Mesenchymal stem cell (in vitro differentiated cells and primary cell): ENCODE measurements at regions not wholly inside any gene's neighbourhood (a gene's known extent, or its start where the extent isn't known, plus 50 kb on each side); places are given as distances from the start of the nearest gene placed in this dataset.

Experiments
- DNase-seq: peaks from one replicate; pipeline ENCODE4 v3.0.0-alpha.2; 2013
- H2AFZ ChIP-seq: one replicate; pipeline ENCODE4 v1.6.1; 2013; ENCODE audit warnings: low read depth, mild to moderate bottlenecking, control low read depth, inconsistent platforms, low read length, moderate library complexity
- H2AK5ac ChIP-seq: 2 replicates; pipeline ENCODE4 v1.6.1; 2013; ENCODE audit warnings: low read length, moderate library complexity, mild to moderate bottlenecking, inconsistent platforms; ENCODE audit not compliant: severe bottlenecking
- H2BK120ac ChIP-seq: one replicate; pipeline ENCODE4 v1.6.1; 2013; ENCODE audit warnings: low read depth, mild to moderate bottlenecking, inconsistent platforms, low read length, moderate library complexity
- H2BK12ac ChIP-seq, 2 experiments: one replicate each; pipeline ENCODE4 v1.6.1; 2013; ENCODE audit warnings: inconsistent platforms in 2 of 2, low read length in 2 of 2, mild to moderate bottlenecking in 2 of 2, moderate library complexity in 2 of 2, control low read depth in 1 of 2
- H2BK15ac ChIP-seq: one replicate; pipeline ENCODE4 v1.6.1; 2013; ENCODE audit warnings: mild to moderate bottlenecking, low read depth, inconsistent platforms; ENCODE audit not compliant: poor library complexity, severe bottlenecking
- H2BK5ac ChIP-seq: 2 replicates; pipeline ENCODE4 v1.6.1; 2013; ENCODE audit warnings: low read depth, mild to moderate bottlenecking, low read length, control low read depth, inconsistent platforms; ENCODE audit not compliant: poor library complexity, severe bottlenecking
- H3K14ac ChIP-seq, 2 experiments: one replicate each; pipeline ENCODE4 v1.6.1; 2013; ENCODE audit warnings: inconsistent platforms in 2 of 2, low read length in 2 of 2, control low read depth in 1 of 2, mild to moderate bottlenecking in 1 of 2, moderate library complexity in 1 of 2
- H3K18ac ChIP-seq, 2 experiments: one replicate each; pipeline ENCODE4 v1.6.1; 2013; ENCODE audit warnings: inconsistent platforms in 2 of 2, low read length in 2 of 2, control low read depth in 1 of 2, low read depth in 1 of 2, mild to moderate bottlenecking in 1 of 2
- H3K23ac ChIP-seq, 2 experiments: one replicate each; pipeline ENCODE4 v1.6.1; 2013; ENCODE audit warnings: inconsistent platforms in 2 of 2, low read length in 2 of 2, mild to moderate bottlenecking in 2 of 2, moderate library complexity in 2 of 2, control low read depth in 1 of 2
- H3K27ac ChIP-seq: 2 replicates; pipeline ENCODE4 v1.5.1; 2013; ENCODE audit warnings: mild to moderate bottlenecking, moderate library complexity, low read length, control low read depth, inconsistent platforms; ENCODE audit not compliant: poor library complexity, severe bottlenecking
- H3K27me3 ChIP-seq, 2 experiments: 2 replicates each; pipeline versions ENCODE4 v1.6.1 to v1.7.0; 2013; ENCODE audit warnings: low read length in 2 of 2, mild to moderate bottlenecking in 2 of 2, moderate library complexity in 2 of 2, control low read depth in 1 of 2, inconsistent platforms in 1 of 2; ENCODE audit not compliant: control insufficient read depth in 1 of 2, insufficient read depth in 1 of 2
- H3K36me3 ChIP-seq, 2 experiments: 2 replicates each; pipeline versions ENCODE4 v1.6.1 to v1.7.0; 2013; ENCODE audit warnings: low read length in 2 of 2, control low read depth in 1 of 2, inconsistent platforms in 1 of 2, low read depth in 1 of 2, mild to moderate bottlenecking in 1 of 2; ENCODE audit not compliant: insufficient read depth in 2 of 2, control insufficient read depth in 1 of 2
- H3K4ac ChIP-seq, 2 experiments: one replicate each; pipeline ENCODE4 v1.6.1; 2013; ENCODE audit warnings: inconsistent platforms in 2 of 2, low read length in 2 of 2, mild to moderate bottlenecking in 2 of 2, moderate library complexity in 2 of 2, control low read depth in 1 of 2, low read depth in 1 of 2
- H3K4me1 ChIP-seq: 2 replicates; pipeline ENCODE4 v1.6.1; 2013; ENCODE audit warnings: low read depth, low read length, control low read depth; ENCODE audit not compliant: control insufficient read depth, insufficient read depth
- H3K4me2 ChIP-seq: 2 replicates; pipeline ENCODE4 v1.6.1; 2013; ENCODE audit warnings: low read length, mild to moderate bottlenecking, inconsistent platforms; ENCODE audit not compliant: poor library complexity, severe bottlenecking
- H3K4me3 ChIP-seq, 2 experiments: 2 replicates each; pipeline versions ENCODE4 v1.5.1 to v1.7.0; 2013; ENCODE audit warnings: low read length in 2 of 2, mild to moderate bottlenecking in 2 of 2, control low read depth in 1 of 2, low read depth in 1 of 2; ENCODE audit not compliant: insufficient read depth in 1 of 2
- H3K79me1 ChIP-seq: replicated peaks from 2 replicates; pipeline ENCODE4 v1.6.1; 2013; ENCODE audit warnings: mild to moderate bottlenecking, control low read depth, low read length, inconsistent platforms; ENCODE audit not compliant: poor library complexity, severe bottlenecking
- H3K9ac ChIP-seq: 2 replicates; pipeline ENCODE4 v1.7.0; 2013; ENCODE audit warnings: mild to moderate bottlenecking, low read length, moderate library complexity
- H3K9me3 ChIP-seq: 2 replicates; pipeline ENCODE4 v1.7.0; 2013; ENCODE audit warnings: mild to moderate bottlenecking, low read length; ENCODE audit not compliant: control insufficient read depth
- H4K8ac ChIP-seq: one replicate; pipeline ENCODE4 v1.6.1; 2013; ENCODE audit warnings: inconsistent platforms, mild to moderate bottlenecking, low read length, moderate library complexity
- H4K91ac ChIP-seq: one replicate; pipeline ENCODE4 v1.6.1; 2013; ENCODE audit warnings: mild to moderate bottlenecking, low read length, inconsistent platforms
- WGBS: methylation state at CpG from one replicate; pipeline ENCODE4 v1.1.7; 2013; ENCODE audit warnings: mixed read lengths; 5-methylcytosine and 5-hydroxymethylcytosine counted together

- peaks cover 20% of the 10 kb centered on the region for H3K79me1 ChIP-seq
- H2BK15ac ChIP-seq, result no peak overlapping the region
- no peak overlapping the region for H3K23ac ChIP-seq
- 82% methylated on average over 4 of the region's 4 CpGs for WGBS
- H3K9me3 ChIP-seq, result no peaks in the 10 kb centered on the region
- peaks cover 0 to 5% of the 10 kb centered on the region in 2 experiments for H3K36me3 ChIP-seq
- no peak overlapping the region for H3K4me3 ChIP-seq
- H3K14ac ChIP-seq, result peak overlapping the region in 1 of 2 experiments; percentile 29
- no peak overlapping the region for H3K9ac ChIP-seq
- peak overlapping the region; percentile 95 for H2AK5ac ChIP-seq
- H3K27me3 ChIP-seq, result no peaks in the 10 kb centered on the region
- no peak overlapping the region for H2BK5ac ChIP-seq
- no peak overlapping the region for H3K4me2 ChIP-seq
- H4K91ac ChIP-seq, result peak overlapping the region; percentile 52
- no peak for DNase-seq
- peak overlapping the region in 1 of 2 experiments; percentile 42 for H3K4ac ChIP-seq
- H2AFZ ChIP-seq, result no peak overlapping the region
- H2BK120ac ChIP-seq, result peak overlapping the region; percentile 43
- H3K4me1 ChIP-seq, result peaks cover 73% of the 10 kb centered on the region
- H3K27ac ChIP-seq, result peak overlapping the region; percentile 31
- H3K18ac ChIP-seq, result peak overlapping the region; percentile 27 to 58
- H2BK12ac ChIP-seq, result peak overlapping the region; percentile 30 to 64
- H4K8ac ChIP-seq, result no peak overlapping the region
Measured at GRCh38 chr16:85225721-85226120, 113.4 kb upstream of the CIBAR2 start.

GRCh38 chr16:85227084-85227945 lies 115.0 kb upstream of the CIBAR2 start:
- WGBS, result 63% methylated on average over 16 of the region's 16 CpGs
- peak overlapping the region; percentile 26 for H2BK5ac ChIP-seq

GRCh38 chr16:85227946-85228862 lies 115.9 kb upstream of the CIBAR2 start:
- Histone ChIP-seq H3K79me1 (peaks cover 33% of the 10 kb centered on the region), H3K27ac (peak overlapping the region; percentile 90), H2BK5ac (peak overlapping the region; percentile 26), H3K18ac (peak overlapping the region; percentile 80 to 86), H3K4ac (peak overlapping the region; percentile 82 to 85), H3K36me3 (peaks cover 0 to 11% of the 10 kb centered on the region in 2 experiments), H3K27me3 (no peaks in the 10 kb centered on the region), H3K23ac (peak overlapping the region in 1 of 2 experiments; percentile 73), H4K91ac (peak overlapping the region; percentile 77), H3K4me3 (peak overlapping the region; percentile 2 to 30), H4K8ac (peak overlapping the region; percentile 82), H3K4me2 (peak overlapping the region; percentile 51), H3K14ac (peak overlapping the region in 1 of 2 experiments; percentile 76), H2BK120ac (peak overlapping the region; percentile 65), H2BK12ac (peak overlapping the region; percentile 92 to 93), H2AK5ac (peak overlapping the region; percentile 18), H3K4me1 (peaks cover 58% of the 10 kb centered on the region), H2AFZ (no peak overlapping the region), H2BK15ac (peak overlapping the region; percentile 44), H3K9me3 (no peaks in the 10 kb centered on the region), H3K9ac (peak overlapping the region; percentile 46)
- 36% methylated on average over 26 of the region's 26 CpGs for WGBS
- peak; percentile 90 for DNase-seq

More at GRCh38 chr16:85227084-85227945, 115.0 kb upstream of the CIBAR2 start:
- peaks cover 0 to 5% of the 10 kb centered on the region in 2 experiments for H3K36me3 ChIP-seq
- DNase-seq, result peak; percentile 81
- H3K14ac ChIP-seq, result peak overlapping the region in 1 of 2 experiments; percentile 36
- H3K4me1 ChIP-seq, result peaks cover 60% of the 10 kb centered on the region
- no peaks in the 10 kb centered on the region for H3K9me3 ChIP-seq
- H3K9ac ChIP-seq, result peak overlapping the region; percentile 46
- H2BK120ac ChIP-seq, result peak overlapping the region; percentile 65
- no peak overlapping the region for H3K4me3 ChIP-seq
- peak overlapping the region; percentile 51 for H3K4me2 ChIP-seq
- peak overlapping the region in 1 of 2 experiments; percentile 43 for H3K4ac ChIP-seq
- peak overlapping the region; percentile 6 to 37 for H2BK12ac ChIP-seq
- peak overlapping the region; percentile 82 for H4K8ac ChIP-seq
- H2AK5ac ChIP-seq, result peak overlapping the region; percentile 18
- no peak overlapping the region for H2AFZ ChIP-seq
- H3K79me1 ChIP-seq, result peaks cover 27% of the 10 kb centered on the region
- no peak overlapping the region for H4K91ac ChIP-seq
- peak overlapping the region; percentile 79 for H2BK15ac ChIP-seq
- H3K27ac ChIP-seq, result peak overlapping the region; percentile 90
- H3K23ac ChIP-seq, result no peak overlapping the region
- H3K27me3 ChIP-seq, result no peaks in the 10 kb centered on the region
- peak overlapping the region; percentile 6 to 86 for H3K18ac ChIP-seq
